ENCODE measurements at regions not wholly inside any gene's neighbourhood (a gene's known extent, or its start where the extent isn't known, plus 50 kb on each side); places are given as distances from the start of the nearest gene placed in this dataset.

DNA sequence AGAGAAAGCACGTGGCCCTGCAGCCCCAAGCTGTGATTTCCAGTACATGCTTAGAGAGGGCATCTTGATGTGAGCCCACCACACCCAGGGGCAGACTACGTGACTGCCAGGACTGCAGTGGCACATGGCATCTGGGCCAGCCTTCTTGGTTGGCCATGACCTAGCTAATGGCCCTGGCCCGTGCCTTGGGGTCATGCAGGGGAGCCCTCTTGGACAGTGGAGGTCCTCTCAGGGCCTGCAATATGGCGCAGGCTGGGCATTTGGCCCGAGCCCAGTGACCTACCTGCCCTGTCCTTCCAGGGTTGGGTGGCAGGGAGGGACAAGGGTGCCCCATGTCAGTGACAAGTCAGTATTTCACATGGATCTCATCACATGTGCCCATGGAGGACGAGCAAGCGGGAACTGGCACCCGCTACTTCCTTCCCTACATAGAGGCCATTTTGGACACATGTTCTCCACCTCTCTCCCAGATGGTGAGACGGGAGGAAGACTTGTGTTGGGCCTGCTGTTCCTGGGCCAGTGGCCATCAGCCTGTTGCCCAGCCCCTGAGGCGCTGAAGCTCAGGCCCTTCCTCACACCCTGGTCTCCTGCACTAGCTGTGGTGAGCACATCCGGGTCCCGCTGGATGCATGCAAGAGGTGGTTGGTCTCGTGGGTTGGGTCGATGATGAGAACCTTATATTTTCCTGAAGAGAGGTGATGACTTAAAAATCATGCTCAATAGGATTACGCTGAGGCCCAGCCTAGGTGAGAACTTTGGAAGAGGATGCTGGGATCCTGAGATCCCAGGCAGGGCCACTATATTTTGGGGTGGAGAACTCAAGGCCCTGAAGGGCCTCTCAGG, 195.6 kb downstream of the UBE3A start:
- TF ChIP-seq, protein P1, sequence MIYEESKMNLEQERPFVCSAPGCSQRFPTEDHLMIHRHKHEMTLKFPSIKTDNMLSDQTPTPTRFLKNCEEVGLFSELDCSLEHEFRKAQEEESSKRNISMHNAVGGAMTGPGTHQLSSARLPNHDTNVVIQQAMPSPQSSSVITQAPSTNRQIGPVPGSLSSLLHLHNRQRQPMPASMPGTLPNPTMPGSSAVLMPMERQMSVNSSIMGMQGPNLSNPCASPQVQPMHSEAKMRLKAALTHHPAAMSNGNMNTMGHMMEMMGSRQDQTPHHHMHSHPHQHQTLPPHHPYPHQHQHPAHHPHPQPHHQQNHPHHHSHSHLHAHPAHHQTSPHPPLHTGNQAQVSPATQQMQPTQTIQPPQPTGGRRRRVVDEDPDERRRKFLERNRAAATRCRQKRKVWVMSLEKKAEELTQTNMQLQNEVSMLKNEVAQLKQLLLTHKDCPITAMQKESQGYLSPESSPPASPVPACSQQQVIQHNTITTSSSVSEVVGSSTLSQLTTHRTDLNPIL (CRISPR knock-in tag; IDR thresholded peaks at IDR 0.05; ENCODE audit: low read depth): no peak
- TF ChIP-seq, protein P2, sequence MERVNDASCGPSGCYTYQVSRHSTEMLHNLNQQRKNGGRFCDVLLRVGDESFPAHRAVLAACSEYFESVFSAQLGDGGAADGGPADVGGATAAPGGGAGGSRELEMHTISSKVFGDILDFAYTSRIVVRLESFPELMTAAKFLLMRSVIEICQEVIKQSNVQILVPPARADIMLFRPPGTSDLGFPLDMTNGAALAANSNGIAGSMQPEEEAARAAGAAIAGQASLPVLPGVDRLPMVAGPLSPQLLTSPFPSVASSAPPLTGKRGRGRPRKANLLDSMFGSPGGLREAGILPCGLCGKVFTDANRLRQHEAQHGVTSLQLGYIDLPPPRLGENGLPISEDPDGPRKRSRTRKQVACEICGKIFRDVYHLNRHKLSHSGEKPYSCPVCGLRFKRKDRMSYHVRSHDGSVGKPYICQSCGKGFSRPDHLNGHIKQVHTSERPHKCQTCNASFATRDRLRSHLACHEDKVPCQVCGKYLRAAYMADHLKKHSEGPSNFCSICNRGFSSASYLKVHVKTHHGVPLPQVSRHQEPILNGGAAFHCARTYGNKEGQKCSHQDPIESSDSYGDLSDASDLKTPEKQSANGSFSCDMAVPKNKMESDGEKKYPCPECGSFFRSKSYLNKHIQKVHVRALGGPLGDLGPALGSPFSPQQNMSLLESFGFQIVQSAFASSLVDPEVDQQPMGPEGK (CRISPR knock-in tag; IDR thresholded peaks at IDR 0.05; ENCODE audit: borderline replicate concordance): no peak
- TF ChIP-seq ZFP30 (CRISPR knock-in tag; IDR thresholded peaks at IDR 0.05) (no peak), ZFP3 (CRISPR knock-in tag; IDR thresholded peaks at IDR 0.05) (no peak), RARB (CRISPR knock-in tag; IDR thresholded peaks at IDR 0.05) (no peak), ZC3H10 (CRISPR knock-in tag; IDR thresholded peaks at IDR 0.05) (no peak), ESRRG (CRISPR knock-in tag; IDR thresholded peaks at IDR 0.05) (no peak), OSR1 (CRISPR knock-in tag; IDR thresholded peaks at IDR 0.05) (no peak)
- TF ChIP-seq, protein P3, sequence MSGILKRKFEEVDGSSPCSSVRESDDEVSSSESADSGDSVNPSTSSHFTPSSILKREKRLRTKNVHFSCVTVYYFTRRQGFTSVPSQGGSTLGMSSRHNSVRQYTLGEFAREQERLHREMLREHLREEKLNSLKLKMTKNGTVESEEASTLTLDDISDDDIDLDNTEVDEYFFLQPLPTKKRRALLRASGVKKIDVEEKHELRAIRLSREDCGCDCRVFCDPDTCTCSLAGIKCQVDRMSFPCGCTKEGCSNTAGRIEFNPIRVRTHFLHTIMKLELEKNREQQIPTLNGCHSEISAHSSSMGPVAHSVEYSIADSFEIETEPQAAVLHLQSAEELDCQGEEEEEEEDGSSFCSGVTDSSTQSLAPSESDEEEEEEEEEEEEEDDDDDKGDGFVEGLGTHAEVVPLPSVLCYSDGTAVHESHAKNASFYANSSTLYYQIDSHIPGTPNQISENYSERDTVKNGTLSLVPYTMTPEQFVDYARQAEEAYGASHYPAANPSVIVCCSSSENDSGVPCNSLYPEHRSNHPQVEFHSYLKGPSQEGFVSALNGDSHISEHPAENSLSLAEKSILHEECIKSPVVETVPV (CRISPR knock-in tag; IDR thresholded peaks at IDR 0.05): no peak
- TF ChIP-seq, protein P4, sequence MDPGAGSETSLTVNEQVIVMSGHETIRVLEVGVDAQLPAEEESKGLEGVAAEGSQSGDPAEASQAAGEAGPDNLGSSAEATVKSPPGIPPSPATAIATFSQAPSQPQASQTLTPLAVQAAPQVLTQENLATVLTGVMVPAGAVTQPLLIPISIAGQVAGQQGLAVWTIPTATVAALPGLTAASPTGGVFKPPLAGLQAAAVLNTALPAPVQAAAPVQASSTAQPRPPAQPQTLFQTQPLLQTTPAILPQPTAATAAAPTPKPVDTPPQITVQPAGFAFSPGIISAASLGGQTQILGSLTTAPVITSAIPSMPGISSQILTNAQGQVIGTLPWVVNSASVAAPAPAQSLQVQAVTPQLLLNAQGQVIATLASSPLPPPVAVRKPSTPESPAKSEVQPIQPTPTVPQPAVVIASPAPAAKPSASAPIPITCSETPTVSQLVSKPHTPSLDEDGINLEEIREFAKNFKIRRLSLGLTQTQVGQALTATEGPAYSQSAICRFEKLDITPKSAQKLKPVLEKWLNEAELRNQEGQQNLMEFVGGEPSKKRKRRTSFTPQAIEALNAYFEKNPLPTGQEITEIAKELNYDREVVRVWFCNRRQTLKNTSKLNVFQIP (CRISPR knock-in tag; IDR thresholded peaks at IDR 0.05; ENCODE audit: borderline replicate concordance, low read depth): no peak
- TF ChIP-seq, protein P5, sequence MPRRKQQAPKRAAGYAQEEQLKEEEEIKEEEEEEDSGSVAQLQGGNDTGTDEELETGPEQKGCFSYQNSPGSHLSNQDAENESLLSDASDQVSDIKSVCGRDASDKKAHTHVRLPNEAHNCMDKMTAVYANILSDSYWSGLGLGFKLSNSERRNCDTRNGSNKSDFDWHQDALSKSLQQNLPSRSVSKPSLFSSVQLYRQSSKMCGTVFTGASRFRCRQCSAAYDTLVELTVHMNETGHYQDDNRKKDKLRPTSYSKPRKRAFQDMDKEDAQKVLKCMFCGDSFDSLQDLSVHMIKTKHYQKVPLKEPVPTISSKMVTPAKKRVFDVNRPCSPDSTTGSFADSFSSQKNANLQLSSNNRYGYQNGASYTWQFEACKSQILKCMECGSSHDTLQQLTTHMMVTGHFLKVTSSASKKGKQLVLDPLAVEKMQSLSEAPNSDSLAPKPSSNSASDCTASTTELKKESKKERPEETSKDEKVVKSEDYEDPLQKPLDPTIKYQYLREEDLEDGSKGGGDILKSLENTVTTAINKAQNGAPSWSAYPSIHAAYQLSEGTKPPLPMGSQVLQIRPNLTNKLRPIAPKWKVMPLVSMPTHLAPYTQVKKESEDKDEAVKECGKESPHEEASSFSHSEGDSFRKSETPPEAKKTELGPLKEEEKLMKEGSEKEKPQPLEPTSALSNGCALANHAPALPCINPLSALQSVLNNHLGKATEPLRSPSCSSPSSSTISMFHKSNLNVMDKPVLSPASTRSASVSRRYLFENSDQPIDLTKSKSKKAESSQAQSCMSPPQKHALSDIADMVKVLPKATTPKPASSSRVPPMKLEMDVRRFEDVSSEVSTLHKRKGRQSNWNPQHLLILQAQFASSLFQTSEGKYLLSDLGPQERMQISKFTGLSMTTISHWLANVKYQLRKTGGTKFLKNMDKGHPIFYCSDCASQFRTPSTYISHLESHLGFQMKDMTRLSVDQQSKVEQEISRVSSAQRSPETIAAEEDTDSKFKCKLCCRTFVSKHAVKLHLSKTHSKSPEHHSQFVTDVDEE (CRISPR knock-in tag; IDR thresholded peaks at IDR 0.05): no peak
